ENCODE measurements at regions not wholly inside any gene's neighbourhood (a gene's known extent, or its start where the extent isn't known, plus 50 kb on each side); places are given as distances from the start of the nearest gene placed in this dataset.

- Mint-ChIP-seq H3K4me3 (no peak overlapping the region), H3K36me3 (no peaks in the 10 kb centered on the region), H3K9me3 (peaks cover 4% of the 10 kb centered on the region), H3K27ac (no peak overlapping the region), H3K27me3 (peaks cover 7% of the 10 kb centered on the region), H3K4me1 (ENCODE audit: unreplicated experiment) (no peaks in the 10 kb centered on the region)
- no peak for TF ChIP-seq CTCF (conservative IDR thresholded peaks at IDR 0.05)
- DNase-seq (ENCODE audit: extremely low spot score, unreplicated experiment), result no peak
Measured at GRCh38 chr11:15725246-15725645, 610.5 kb downstream of the INSC start.

DNA sequence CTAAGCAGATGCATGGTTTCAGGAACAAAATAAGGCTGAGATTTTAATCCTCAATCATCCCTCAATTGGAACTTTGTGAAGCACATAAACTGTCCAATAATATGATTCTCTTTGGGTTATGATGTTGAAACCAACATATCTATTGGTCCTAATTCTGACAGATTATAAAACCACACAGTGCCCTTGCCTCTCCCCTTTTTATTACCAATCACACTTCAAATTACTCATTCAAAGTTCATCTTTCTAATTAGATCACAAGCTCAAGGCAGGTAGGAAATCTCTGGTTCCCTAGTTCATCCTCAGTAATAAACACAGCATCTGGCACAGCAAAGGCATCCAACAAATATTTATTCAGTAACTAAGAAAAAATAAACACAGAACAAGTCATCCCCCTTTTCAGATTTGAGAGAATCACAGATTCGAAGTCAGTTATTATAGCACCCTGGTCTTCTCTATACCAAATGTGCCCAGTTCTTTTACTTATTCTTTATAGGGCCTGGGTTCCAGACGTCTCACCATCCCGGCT, 611.6 kb downstream of the INSC start:
- no peak overlapping the region for H3K4me3 Mint-ChIP-seq
- no peak overlapping the region for H3K27ac Mint-ChIP-seq
- no peaks in the 10 kb centered on the region for H3K4me1 Mint-ChIP-seq (ENCODE audit: unreplicated experiment)

GRCh38 chr11:15726893-15727519, 612.3 kb downstream of the INSC start:
- no peak overlapping the region for H3K27ac Mint-ChIP-seq
- DNase-seq (ENCODE audit: extremely low spot score, unreplicated experiment), result no peak
- H3K9me3 Mint-ChIP-seq, result no peaks in the 10 kb centered on the region
- no peaks in the 10 kb centered on the region for H3K36me3 Mint-ChIP-seq
- H3K27me3 Mint-ChIP-seq, result peaks cover 3% of the 10 kb centered on the region
- no peak overlapping the region for H3K4me3 Mint-ChIP-seq
- H3K4me1 Mint-ChIP-seq (ENCODE audit: unreplicated experiment), result no peaks in the 10 kb centered on the region
- TF ChIP-seq CTCF (conservative IDR thresholded peaks at IDR 0.05), result no peak

More for the DNA sequence above, 611.6 kb downstream of the INSC start:
- no peak for DNase-seq (ENCODE audit: extremely low spot score, unreplicated experiment)
- TF ChIP-seq CTCF (conservative IDR thresholded peaks at IDR 0.05), result no peak
- Mint-ChIP-seq H3K36me3 (no peaks in the 10 kb centered on the region), H3K27me3 (peaks cover 3% of the 10 kb centered on the region), H3K9me3 (peaks cover 4% of the 10 kb centered on the region)

DNA sequence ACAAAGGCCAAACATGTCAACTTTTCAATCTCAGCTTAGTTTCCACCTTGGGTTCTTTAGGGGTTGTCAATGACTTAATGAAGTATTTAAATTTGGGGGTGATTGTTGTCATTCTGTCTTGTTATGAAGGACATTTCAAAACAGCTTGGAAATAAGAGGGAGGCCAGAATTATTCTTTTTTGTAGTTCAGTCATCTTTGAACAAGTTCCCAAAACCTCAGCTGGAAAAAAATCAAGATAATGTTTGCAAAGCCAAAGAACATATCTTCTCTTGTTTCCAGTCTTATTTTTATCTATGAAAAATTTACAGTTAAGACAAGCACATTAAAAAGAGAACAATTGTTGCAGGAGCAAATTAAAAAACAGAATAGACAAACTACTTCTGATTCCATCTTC, 612.8 kb downstream of the INSC start:
- H3K9me3 Mint-ChIP-seq, result no peaks in the 10 kb centered on the region
- DNase-seq (ENCODE audit: extremely low spot score, unreplicated experiment), result no peak
- no peak for TF ChIP-seq CTCF (conservative IDR thresholded peaks at IDR 0.05)
- H3K36me3 Mint-ChIP-seq, result no peaks in the 10 kb centered on the region
- H3K4me1 Mint-ChIP-seq (ENCODE audit: unreplicated experiment), result no peaks in the 10 kb centered on the region
- peaks cover 3% of the 10 kb centered on the region for H3K27me3 Mint-ChIP-seq
- no peak overlapping the region for H3K27ac Mint-ChIP-seq
- no peak overlapping the region for H3K4me3 Mint-ChIP-seq

- H3K4me1 Mint-ChIP-seq (ENCODE audit: unreplicated experiment), result no peaks in the 10 kb centered on the region
- H3K27me3 Mint-ChIP-seq, result peaks cover 3% of the 10 kb centered on the region
- TF ChIP-seq CTCF (conservative IDR thresholded peaks at IDR 0.05), result no peak
- H3K36me3 Mint-ChIP-seq, result no peaks in the 10 kb centered on the region
- H3K4me3 Mint-ChIP-seq, result no peak overlapping the region
- no peak for DNase-seq (ENCODE audit: extremely low spot score, unreplicated experiment)
- no peak overlapping the region for H3K27ac Mint-ChIP-seq
- H3K9me3 Mint-ChIP-seq, result no peaks in the 10 kb centered on the region
Measured at GRCh38 chr11:15728207-15728606, 613.5 kb downstream of the INSC start.

All from type B pancreatic cell (in vitro differentiated cells).